Peyer's patch (tissue), 4 donors: ENCODE measurements at regions not wholly inside any gene's neighbourhood (a gene's known extent, or its start where the extent isn't known, plus 50 kb on each side); places are given as distances from the start of the nearest gene placed in this dataset.

Source experiments
- DNase-seq, 3 donors: peaks; one replicate each; pipeline ENCODE4 v3.0.0-alpha.2; 2017 to 2019
- H3K27ac ChIP-seq, 4 donors: fragments of 200-600 bp; sonication (generic); one replicate each; pipeline ENCODE4 v1.5.1; 2016 to 2019
- H3K27me3 ChIP-seq, 2 donors: fragments of 200-600 bp; sonication (generic); one replicate each; pipeline ENCODE4 v1.5.1; 2019
- H3K36me3 ChIP-seq, 3 donors: fragments of 200-600 bp; sonication (generic); one replicate each; pipeline ENCODE4 v1.5.1; 2016 to 2019
- H3K4me1 ChIP-seq, 4 donors: fragments of 200-600 bp; sonication (generic); one replicate each; pipeline ENCODE4 v1.5.1; 2016 to 2019
- H3K4me3 ChIP-seq, 4 donors: fragments of 200-600 bp; sonication (generic); 1 replicate in 3 of 4; 2 replicates in 1 of 4; pipeline ENCODE4 v1.5.1; 2016 to 2019; ENCODE audit warnings: mild to moderate bottlenecking in 1 of 4
- H3K9me3 ChIP-seq, 4 donors: fragments of 200-600 bp; sonication (generic); one replicate each; pipeline ENCODE4 v1.5.1; 2016 to 2019; ENCODE audit warnings: mild to moderate bottlenecking in 1 of 4
- CTCF ChIP-seq, 6 experiments: fragments of 450-650 bp in 4 of 6; fragments of 200-600 bp in 2 of 6; sonication (generic) in 1 of 6; IDR thresholded peaks; one replicate each; pipeline ENCODE4 v1.5.1; 2017 to 2019; ENCODE audit warnings: antibody characterized with exemption in 6 of 6, mild to moderate bottlenecking in 3 of 6, moderate library complexity in 1 of 6
- POLR2A ChIP-seq, 2 donors: fragments of 450-650 bp; IDR thresholded peaks; one replicate each; pipeline ENCODE4 v1.5.1; 2017; ENCODE audit warnings: antibody characterized with exemption in 2 of 2, mild to moderate bottlenecking in 2 of 2, moderate library complexity in 2 of 2

GRCh38 chr6:147122823-147123222 is 81.4 kb upstream of the STXBP5 start:
- Histone ChIP-seq H3K27ac (no peak overlapping the region), H3K9me3 (peaks cover 0 to 6% (median 0%) of the 10 kb centered on the region in 4 donors), H3K36me3 (no peaks in the 10 kb centered on the region), H3K27me3 (no peaks in the 10 kb centered on the region), H3K4me3 (no peak overlapping the region), H3K4me1 (no peaks in the 10 kb centered on the region)
- no peak for DNase-seq
- no peak for TF ChIP-seq CTCF (IDR thresholded peaks at IDR 0.05)
- no peak for TF ChIP-seq POLR2A (IDR thresholded peaks at IDR 0.05)

- Histone ChIP-seq H3K4me3 (no peak overlapping the region), H3K4me1 (no peaks in the 10 kb centered on the region), H3K27ac (no peak overlapping the region), H3K9me3 (no peaks in the 10 kb centered on the region), H3K27me3 (no peaks in the 10 kb centered on the region), H3K36me3 (no peaks in the 10 kb centered on the region)
- TF ChIP-seq CTCF (IDR thresholded peaks at IDR 0.05), result no peak
- no peak for TF ChIP-seq POLR2A (IDR thresholded peaks at IDR 0.05)
- DNase-seq, result no peak
Measured at GRCh38 chr6:147126618-147127022, 77.6 kb upstream of the STXBP5 start.

GRCh38 chr6:147127587-147127986 is 76.6 kb upstream of the STXBP5 start:
- H3K27me3 ChIP-seq, result no peaks in the 10 kb centered on the region
- no peak overlapping the region for H3K4me3 ChIP-seq
- H3K27ac ChIP-seq, result no peak overlapping the region
- no peaks in the 10 kb centered on the region for H3K4me1 ChIP-seq
- TF ChIP-seq CTCF (IDR thresholded peaks at IDR 0.05) (no peak), POLR2A (IDR thresholded peaks at IDR 0.05) (no peak)
- H3K9me3 ChIP-seq, result no peaks in the 10 kb centered on the region
- DNase-seq, result no peak
- no peaks in the 10 kb centered on the region for H3K36me3 ChIP-seq

GRCh38 chr6:147128056-147128455 is 76.2 kb upstream of the STXBP5 start:
- H3K4me3 ChIP-seq, result no peak overlapping the region
- no peak for DNase-seq
- no peaks in the 10 kb centered on the region for H3K9me3 ChIP-seq
- H3K27ac ChIP-seq, result no peak overlapping the region
- no peak for TF ChIP-seq CTCF (IDR thresholded peaks at IDR 0.05)
- no peak for TF ChIP-seq POLR2A (IDR thresholded peaks at IDR 0.05)
- H3K27me3 ChIP-seq, result no peaks in the 10 kb centered on the region
- H3K36me3 ChIP-seq, result no peaks in the 10 kb centered on the region
- no peaks in the 10 kb centered on the region for H3K4me1 ChIP-seq

GRCh38 chr6:147131532-147132128 is 72.6 kb upstream of the STXBP5 start:
- H3K27ac ChIP-seq, result no peak overlapping the region
- no peaks in the 10 kb centered on the region for H3K27me3 ChIP-seq
- no peak for DNase-seq
- H3K36me3 ChIP-seq, result no peaks in the 10 kb centered on the region
- no peaks in the 10 kb centered on the region for H3K9me3 ChIP-seq
- H3K4me1 ChIP-seq, result no peaks in the 10 kb centered on the region
- TF ChIP-seq CTCF (IDR thresholded peaks at IDR 0.05) (no peak), POLR2A (IDR thresholded peaks at IDR 0.05) (no peak)
- no peak overlapping the region for H3K4me3 ChIP-seq

- Histone ChIP-seq H3K36me3 (no peaks in the 10 kb centered on the region), H3K4me3 (no peak overlapping the region), H3K27ac (no peak overlapping the region), H3K4me1 (no peaks in the 10 kb centered on the region), H3K9me3 (no peaks in the 10 kb centered on the region), H3K27me3 (no peaks in the 10 kb centered on the region)
- DNase-seq, result no peak
- TF ChIP-seq POLR2A (IDR thresholded peaks at IDR 0.05) (no peak), CTCF (IDR thresholded peaks at IDR 0.05) (no peak)
Measured at GRCh38 chr6:147132889-147133288, 71.3 kb upstream of the STXBP5 start.
